Mucosa of rectum (tissue), 2 donors: ENCODE measurements at regions not wholly inside any gene's neighbourhood (a gene's known extent, or its start where the extent isn't known, plus 50 kb on each side); places are given as distances from the start of the nearest gene placed in this dataset.

Experiments
- H3K27ac ChIP-seq, 2 donors: one replicate each; pipeline ENCODE4 v1.7.0; 2013; ENCODE audit warnings: inconsistent platforms in 2 of 2, low read depth in 2 of 2, low read length in 2 of 2
- H3K27me3 ChIP-seq, 2 donors: one replicate each; pipeline ENCODE4 v1.7.0; 2013; ENCODE audit warnings: low read length in 2 of 2; ENCODE audit not compliant: control insufficient read depth in 2 of 2, insufficient read depth in 2 of 2
- H3K36me3 ChIP-seq, 2 donors: one replicate each; pipeline ENCODE4 v1.7.0; 2013; ENCODE audit warnings: low read length in 2 of 2; ENCODE audit not compliant: control insufficient read depth in 2 of 2, insufficient read depth in 2 of 2
- H3K4me1 ChIP-seq, 2 donors: one replicate each; pipeline ENCODE4 v1.7.0; 2013; ENCODE audit warnings: low read length in 2 of 2, mild to moderate bottlenecking in 1 of 2; ENCODE audit not compliant: control insufficient read depth in 2 of 2, insufficient read depth in 2 of 2
- H3K4me3 ChIP-seq, 2 donors: one replicate each; pipeline ENCODE4 v1.7.0; 2013; ENCODE audit warnings: low read length in 2 of 2
- H3K9ac ChIP-seq, 2 donors: one replicate each; pipeline ENCODE4 v1.7.0; 2013; ENCODE audit warnings: low read length in 2 of 2, low read depth in 1 of 2, mild to moderate bottlenecking in 1 of 2
- H3K9me3 ChIP-seq, 2 donors: one replicate each; pipeline ENCODE4 v1.7.0; 2013; ENCODE audit warnings: low read length in 2 of 2; ENCODE audit not compliant: control insufficient read depth in 2 of 2
- donor health status: healthy.
- donor health status: Normal muscosa, but diverticular disease.

GRCh38 chr12:87847147-87847546, 182.1 kb downstream of the C12orf50 start:
- H3K36me3 ChIP-seq = no peaks in the 10 kb centered on the region
- no peaks in the 10 kb centered on the region for H3K4me1 ChIP-seq
- H3K9ac ChIP-seq = no peak overlapping the region
- H3K9me3 ChIP-seq = no peaks in the 10 kb centered on the region
- H3K27me3 ChIP-seq = no peaks in the 10 kb centered on the region
- H3K4me3 ChIP-seq = no peak overlapping the region
- no peak overlapping the region for H3K27ac ChIP-seq

- H3K4me3 ChIP-seq = no peak overlapping the region
- no peaks in the 10 kb centered on the region for H3K36me3 ChIP-seq
- no peak overlapping the region for H3K9ac ChIP-seq
- no peak overlapping the region for H3K27ac ChIP-seq
- no peaks in the 10 kb centered on the region for H3K27me3 ChIP-seq
- H3K9me3 ChIP-seq = no peaks in the 10 kb centered on the region
- no peaks in the 10 kb centered on the region for H3K4me1 ChIP-seq
Observed at GRCh38 chr12:87846045-87846444, 183.2 kb downstream of the C12orf50 start.

- no peaks in the 10 kb centered on the region for H3K27me3 ChIP-seq
- H3K9ac ChIP-seq = no peak overlapping the region
- H3K36me3 ChIP-seq = no peaks in the 10 kb centered on the region
- H3K9me3 ChIP-seq = no peaks in the 10 kb centered on the region
- no peak overlapping the region for H3K27ac ChIP-seq
- no peaks in the 10 kb centered on the region for H3K4me1 ChIP-seq
- no peak overlapping the region for H3K4me3 ChIP-seq
Observed at GRCh38 chr12:87841935-87842334, 187.3 kb downstream of the C12orf50 start.

DNA sequence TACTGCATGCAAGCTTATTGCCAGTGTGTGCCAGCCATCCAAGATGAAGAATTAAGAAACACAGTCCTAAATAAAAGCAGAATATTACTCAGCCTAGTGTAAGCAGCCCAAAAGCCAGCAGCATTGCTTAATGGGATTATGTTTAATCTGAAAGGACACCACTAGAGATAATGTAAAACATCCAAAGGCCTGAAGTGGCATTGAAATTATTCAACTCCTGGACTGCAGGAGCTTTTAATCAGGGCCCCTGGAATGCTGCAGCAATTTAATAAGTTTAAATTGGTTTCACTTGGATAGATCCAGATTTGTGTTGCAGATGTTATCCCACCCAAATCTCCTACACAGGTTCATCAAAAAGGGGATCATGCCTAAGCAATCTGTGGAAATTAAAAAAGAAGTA, 193.0 kb downstream of the C12orf50 start:
- Histone ChIP-seq H3K27ac (no peak overlapping the region), H3K9me3 (no peaks in the 10 kb centered on the region), H3K9ac (no peak overlapping the region), H3K36me3 (no peaks in the 10 kb centered on the region), H3K4me1 (no peaks in the 10 kb centered on the region), H3K27me3 (no peaks in the 10 kb centered on the region), H3K4me3 (no peak overlapping the region)

GRCh38 chr12:87828382-87828973, 200.7 kb downstream of the C12orf50 start:
- Histone ChIP-seq H3K9me3 (no peaks in the 10 kb centered on the region), H3K4me1 (no peaks in the 10 kb centered on the region)

GRCh38 chr12:87827638-87828264, 201.4 kb downstream of the C12orf50 start:
- H3K36me3 ChIP-seq = no peaks in the 10 kb centered on the region
- no peaks in the 10 kb centered on the region for H3K27me3 ChIP-seq
- H3K27ac ChIP-seq = no peak overlapping the region
- H3K9me3 ChIP-seq = no peaks in the 10 kb centered on the region
- H3K4me3 ChIP-seq = no peak overlapping the region
- H3K9ac ChIP-seq = no peak overlapping the region
- H3K4me1 ChIP-seq = no peaks in the 10 kb centered on the region

More at GRCh38 chr12:87828382-87828973, 200.7 kb downstream of the C12orf50 start:
- no peak overlapping the region for H3K9ac ChIP-seq
- H3K36me3 ChIP-seq = no peaks in the 10 kb centered on the region
- no peak overlapping the region for H3K4me3 ChIP-seq
- H3K27me3 ChIP-seq = no peaks in the 10 kb centered on the region
- H3K27ac ChIP-seq = no peak overlapping the region

DNA sequence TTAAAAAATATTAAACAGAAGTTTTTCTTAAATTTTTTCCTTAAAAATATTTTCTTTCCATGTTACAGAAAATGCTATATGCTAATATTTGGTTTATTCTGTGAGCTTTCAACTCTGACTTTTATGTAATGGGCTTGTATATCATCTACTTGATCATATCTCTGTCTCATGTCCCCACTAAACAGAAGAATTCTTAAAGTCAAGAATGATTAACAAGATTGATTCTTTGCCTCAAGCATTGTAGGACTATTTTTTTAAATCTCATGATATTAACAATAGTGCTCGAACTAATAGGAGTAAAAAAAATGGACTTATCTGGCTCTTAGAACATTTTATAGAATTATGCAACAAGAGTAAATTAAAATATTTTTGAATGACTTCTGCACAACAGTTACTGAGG, 206.3 kb downstream of the C12orf50 start:
- Histone ChIP-seq H3K4me3 (no peak overlapping the region), H3K27me3 (no peaks in the 10 kb centered on the region), H3K27ac (no peak overlapping the region), H3K9ac (no peak overlapping the region), H3K9me3 (no peaks in the 10 kb centered on the region), H3K4me1 (no peaks in the 10 kb centered on the region), H3K36me3 (no peaks in the 10 kb centered on the region)

GRCh38 chr12:87820524-87821202, 208.5 kb downstream of the C12orf50 start:
- H3K27ac ChIP-seq = no peak overlapping the region

GRCh38 chr12:87818441-87818840, 210.8 kb downstream of the C12orf50 start:
- H3K36me3 ChIP-seq = no peaks in the 10 kb centered on the region
- no peaks in the 10 kb centered on the region for H3K9me3 ChIP-seq
- H3K4me1 ChIP-seq = no peaks in the 10 kb centered on the region
- H3K9ac ChIP-seq = no peak overlapping the region
- no peaks in the 10 kb centered on the region for H3K27me3 ChIP-seq
- no peak overlapping the region for H3K4me3 ChIP-seq
- no peak overlapping the region for H3K27ac ChIP-seq

More at GRCh38 chr12:87820524-87821202, 208.5 kb downstream of the C12orf50 start:
- no peaks in the 10 kb centered on the region for H3K27me3 ChIP-seq
- H3K9ac ChIP-seq = no peak overlapping the region
- H3K4me1 ChIP-seq = no peaks in the 10 kb centered on the region
- no peak overlapping the region for H3K4me3 ChIP-seq
- H3K9me3 ChIP-seq = no peaks in the 10 kb centered on the region
- H3K36me3 ChIP-seq = no peaks in the 10 kb centered on the region

GRCh38 chr12:87815771-87816585, 213.2 kb downstream of the C12orf50 start:
- no peak overlapping the region for H3K27ac ChIP-seq
- no peaks in the 10 kb centered on the region for H3K27me3 ChIP-seq
- no peak overlapping the region for H3K9ac ChIP-seq
- no peaks in the 10 kb centered on the region for H3K9me3 ChIP-seq
- H3K4me1 ChIP-seq = no peaks in the 10 kb centered on the region
- no peak overlapping the region for H3K4me3 ChIP-seq
- no peaks in the 10 kb centered on the region for H3K36me3 ChIP-seq
